GM10248 (cell line): ENCODE measurements at regions not wholly inside any gene's neighbourhood (a gene's known extent, or its start where the extent isn't known, plus 50 kb on each side); places are given as distances from the start of the nearest gene placed in this dataset.

Experiments
- CTCF ChIA-PET: fragments of 300-600 bp; sonication (Branson Sonifier 250); formaldehyde crosslinking; extraction: SDS; loops from one replicate; lab custom pipeline; 2021; ENCODE audit warnings: antibody characterized with exemption; lab: Yijun Ruan, JAX
- POLR2A ChIA-PET: fragments of 350-650 bp; sonication (Branson Sonifier 250); formaldehyde crosslinking; extraction: SDS; loops from one replicate; lab custom pipeline; 2020; ENCODE audit warnings: antibody characterized with exemption; lab: Yijun Ruan, JAX
- DNase-seq: peaks from one replicate; pipeline ENCODE4 v3.0.0; 2012; ENCODE audit errors: extremely low spot score
- CTCF ChIP-seq: IDR thresholded peaks from 2 replicates; pipeline ENCODE4 v1.5.1; 2012; ENCODE audit warnings: mild to moderate bottlenecking, low read depth; ENCODE audit errors: extremely low read depth, missing control alignments, control extremely low read depth

- ChIA-PET POLR2A (no interaction called here), CTCF (no interaction called here)
- no peak for TF ChIP-seq CTCF
- DNase-seq = no peak
These were observed 205.3 kb upstream of the SYT4 start for GRCh38 chr18:43482600-43482999.

- no peak for TF ChIP-seq CTCF
These were observed 207.4 kb upstream of the SYT4 start for GRCh38 chr18:43484710-43485109.

GRCh38 chr18:43485545-43485963 is 208.3 kb upstream of the SYT4 start:
- TF ChIP-seq CTCF = no peak
- no peak for DNase-seq
- ChIA-PET POLR2A (no interaction called here), CTCF (no interaction called here)

More at GRCh38 chr18:43484710-43485109, 207.4 kb upstream of the SYT4 start:
- POLR2A ChIA-PET = no interaction called here
- CTCF ChIA-PET = no interaction called here
- no peak for DNase-seq

GRCh38 chr18:43486462-43486861 is 209.2 kb upstream of the SYT4 start:
- no peak for DNase-seq
- ChIA-PET POLR2A (no interaction called here), CTCF (interaction anchor here (1.3 kb wide), 1 partner anchor 10 kb away, joined by 4 read pairs; no protein-coding TSS in a partner anchor)
- TF ChIP-seq CTCF = no peak

- POLR2A ChIA-PET = no interaction called here
These were observed 223.8 kb upstream of the SYT4 start for GRCh38 chr18:43501099-43501498.

GRCh38 chr18:43506935-43507334 is 229.6 kb upstream of the SYT4 start:
- ChIA-PET POLR2A (no interaction called here), CTCF (interaction anchor here (0.8 kb wide), 1 partner anchor 8 kb away, joined by 3 read pairs; no protein-coding TSS in a partner anchor)
- no peak for DNase-seq
- TF ChIP-seq CTCF = no peak

More at GRCh38 chr18:43501099-43501498, 223.8 kb upstream of the SYT4 start:
- DNase-seq = no peak
- CTCF ChIA-PET = no interaction called here
- TF ChIP-seq CTCF = no peak

GRCh38 chr18:43507842-43508481 is 230.7 kb upstream of the SYT4 start:
- ChIA-PET CTCF (interaction anchor here (0.9 kb wide), 1 partner anchor 80 kb away, joined by 4 read pairs; no protein-coding TSS in a partner anchor), POLR2A (no interaction called here)

More at GRCh38 chr18:43507842-43508481, 230.7 kb upstream of the SYT4 start:
- no peak for TF ChIP-seq CTCF
- DNase-seq = no peak
